ENCODE measurements at regions not wholly inside any gene's neighbourhood (a gene's known extent, or its start where the extent isn't known, plus 50 kb on each side); places are given as distances from the start of the nearest gene placed in this dataset.

GRCh38 chr13:107066355-107066754 is 498.4 kb upstream of the ARGLU1 start:
- TF ChIP-seq ZNF274 (IDR thresholded peaks at IDR 0.05; ENCODE audit: low read length) (no peak), ZNF274 (tag by site-specific recombination; IDR thresholded peaks at IDR 0.05; ENCODE audit: borderline replicate concordance) (no peak), ZNF560 (tag by site-specific recombination; IDR thresholded peaks at IDR 0.05; ENCODE audit: borderline replicate concordance) (no peak)
